GM13977 (cell line): ENCODE measurements at regions not wholly inside any gene's neighbourhood (a gene's known extent, or its start where the extent isn't known, plus 50 kb on each side); places are given as distances from the start of the nearest gene placed in this dataset.

Experiments used
- DNase-seq: peaks from one replicate; pipeline ENCODE4 v3.0.0; 2012; ENCODE audit warnings: low spot score
- CTCF ChIP-seq: IDR thresholded peaks from 2 replicates; pipeline ENCODE4 v1.5.1; 2012; ENCODE audit warnings: mild to moderate bottlenecking, control low read depth; ENCODE audit not compliant: insufficient read depth; ENCODE audit errors: extremely low read depth, missing control alignments
- in situ Hi-C: fragments of 300-500 bp; cut with MboI; formaldehyde crosslinking; loops from one replicate; pipeline ENCODE4 v1.12.0; 2022; ENCODE audit warnings: low sequenced_read_pairs, low pct_unique_long_range_greater_than_20kb, mixed read lengths, inconsistent platforms; ENCODE audit not compliant: unreplicated experiment

GRCh38 chr20:57053067-57053466 lies 213.4 kb downstream of the BMP7 start:
- in situ Hi-C loops: no loop called here
- no peak for DNase-seq
- no peak for TF ChIP-seq CTCF

DNA sequence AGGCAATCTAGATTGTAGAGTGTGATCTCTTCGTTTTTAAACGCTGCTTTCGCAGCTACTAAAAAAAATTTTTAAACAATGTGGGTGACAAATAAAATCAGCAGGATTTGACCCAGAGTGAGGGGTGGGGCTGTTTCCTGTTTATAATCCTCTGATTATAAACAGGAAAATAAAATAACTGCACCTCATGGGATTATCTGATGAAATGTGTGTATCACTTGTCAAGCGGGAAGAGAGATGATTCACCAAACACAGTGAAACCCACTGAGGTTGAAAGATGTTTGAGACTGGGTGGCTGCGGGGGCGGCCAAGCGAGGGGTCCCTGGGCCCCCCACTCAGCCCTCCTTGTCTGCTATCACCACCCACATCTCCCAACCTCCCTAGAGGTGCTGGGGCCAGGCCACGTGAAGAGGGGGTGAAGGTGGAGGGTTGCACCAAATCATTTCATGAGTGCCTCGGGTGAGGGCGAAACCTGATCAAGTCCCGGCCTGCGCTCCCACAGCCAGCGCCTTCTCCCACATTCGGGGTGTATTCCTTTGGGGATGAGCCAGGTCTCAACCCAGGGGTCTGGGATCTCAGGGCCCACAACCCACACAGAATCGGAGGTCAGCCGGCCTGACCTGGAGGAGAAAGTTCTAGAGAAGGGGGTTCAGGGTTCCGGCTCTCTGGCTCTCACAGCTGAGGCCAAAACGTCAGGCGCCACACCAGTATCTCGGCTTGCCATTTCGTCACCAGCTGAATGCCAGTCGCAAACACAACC lies 212.5 kb downstream of the BMP7 start:
- in situ Hi-C loops: no loop called here
- no peak for DNase-seq
- no peak for TF ChIP-seq CTCF

- in situ Hi-C loops: no loop called here
- no peak for TF ChIP-seq CTCF
These were observed 211.1 kb downstream of the BMP7 start for GRCh38 chr20:57055345-57055744.

GRCh38 chr20:57056651-57057050 lies 209.8 kb downstream of the BMP7 start:
- in situ Hi-C loops: no loop called here
- TF ChIP-seq CTCF: no peak
- DNase-seq: no peak

More at GRCh38 chr20:57055345-57055744, 211.1 kb downstream of the BMP7 start:
- no peak for DNase-seq

- no peak for DNase-seq
- no peak for TF ChIP-seq CTCF
- in situ Hi-C loops: no loop called here
These were observed 207.3 kb downstream of the BMP7 start for GRCh38 chr20:57059055-57059596.

DNA sequence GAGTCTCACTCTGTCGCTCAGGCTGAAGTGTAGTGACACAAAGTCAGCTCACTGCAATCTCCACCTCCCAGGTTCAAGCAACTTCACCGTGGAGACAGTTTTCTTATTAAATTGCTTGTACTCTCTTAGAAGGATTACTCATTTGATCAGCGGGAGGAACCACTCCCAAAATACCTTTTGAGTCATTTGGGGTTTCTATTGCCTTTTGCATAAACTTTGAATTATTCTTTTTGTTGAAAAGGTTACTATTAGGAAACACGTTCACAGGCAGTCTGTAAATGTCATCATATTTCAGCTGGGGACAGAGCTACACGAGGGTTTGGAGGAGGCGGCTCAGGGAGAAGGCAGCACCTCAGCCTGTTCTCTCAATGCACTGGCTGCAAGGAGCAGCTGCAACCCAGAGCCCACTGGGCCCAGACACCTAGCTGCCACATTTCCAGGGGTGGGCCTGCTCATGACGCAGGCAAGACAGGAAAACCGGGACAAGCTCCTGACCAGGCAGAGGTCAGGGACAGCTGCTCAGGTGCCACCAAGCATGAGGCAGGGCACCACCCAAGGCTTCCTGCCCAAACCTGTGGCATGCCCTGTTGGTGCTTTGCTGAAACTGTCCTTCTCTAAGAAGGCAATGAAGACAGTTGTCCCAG lies 205.9 kb downstream of the BMP7 start:
- DNase-seq: no peak
- in situ Hi-C loops: no loop called here
- no peak for TF ChIP-seq CTCF
